HG02970 (cell line): ENCODE measurements at regions not wholly inside any gene's neighbourhood (a gene's known extent, or its start where the extent isn't known, plus 50 kb on each side); places are given as distances from the start of the nearest gene placed in this dataset.
A peak's percentile ranks its signal among the peaks of the same experiment; 100 is the strongest.

ENCODE experiments used
- ATAC-seq: cut with Tn5 transposase; IDR thresholded peaks from one replicate; pipeline ENCODE4 v1.9.1; 2021; ENCODE audit warnings: mild to moderate bottlenecking, moderate library complexity, moderate number of reproducible peaks; ENCODE audit not compliant: unreplicated experiment, low FRiP score

DNA sequence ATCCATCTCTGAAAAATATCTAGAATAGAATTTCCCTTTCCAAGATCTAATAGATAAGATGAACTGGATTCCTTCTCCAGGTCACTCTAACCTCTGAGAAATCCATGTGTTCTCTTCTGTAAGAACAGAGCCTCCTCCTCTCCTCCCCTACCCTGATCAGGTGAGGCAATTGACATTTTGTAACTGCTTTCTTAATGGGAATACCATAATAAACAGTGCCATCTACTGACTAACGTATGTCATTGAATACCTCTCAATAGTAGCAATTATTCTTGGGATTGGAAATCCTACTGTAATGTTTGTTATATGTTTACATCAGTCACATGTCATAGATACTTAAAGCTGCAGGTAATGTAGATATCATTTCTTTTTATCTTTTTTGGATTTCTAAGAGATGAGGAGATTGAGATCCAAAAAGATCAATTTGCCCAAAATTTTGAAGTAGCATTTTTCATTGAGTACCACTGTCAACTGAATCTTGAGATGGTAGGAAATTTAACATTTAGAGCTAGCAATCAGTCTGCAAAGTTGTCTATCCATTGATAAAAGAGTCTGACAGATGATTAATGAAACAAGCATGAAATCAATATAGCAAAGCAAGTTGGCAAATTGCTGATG is 365.8 kb upstream of the HSF2 start:
- ATAC-seq = peak; percentile 87

DNA sequence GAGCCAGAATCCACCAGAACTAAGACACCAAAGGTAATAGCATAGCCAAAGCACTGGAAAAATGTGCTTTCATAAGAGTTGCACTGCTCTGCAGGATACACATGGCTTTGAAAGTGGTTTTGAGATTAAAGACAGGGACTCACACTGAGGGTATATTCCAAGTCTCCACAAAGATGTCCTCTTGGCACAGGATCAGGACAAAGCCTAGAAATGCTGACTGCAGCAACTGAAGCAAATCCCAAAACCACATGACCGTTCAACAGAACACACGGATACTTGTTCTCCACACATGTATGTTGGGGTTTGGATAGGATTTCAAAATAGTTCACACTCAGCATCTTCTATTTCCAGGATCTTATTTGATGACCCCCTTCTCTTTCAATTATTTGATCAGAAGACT is 364.3 kb upstream of the HSF2 start:
- ATAC-seq = no peak

DNA sequence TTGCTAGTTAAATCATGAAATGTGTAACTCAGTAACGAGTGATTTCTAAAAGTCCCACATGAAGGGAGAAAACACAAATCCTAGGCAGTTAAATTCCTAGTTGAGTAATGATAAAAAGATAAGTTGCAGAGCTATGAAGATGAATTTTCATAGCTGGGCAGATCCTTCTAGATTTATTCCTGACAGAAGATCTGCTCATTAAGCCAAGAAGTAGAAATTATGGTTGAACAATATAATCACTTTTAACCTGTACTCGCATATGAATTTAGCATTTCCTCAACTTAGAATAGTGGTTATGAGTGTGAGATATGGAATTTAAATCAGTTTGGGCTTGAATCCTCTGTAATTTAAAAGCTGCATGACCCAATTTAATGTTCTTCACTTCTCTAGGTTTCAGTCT is 359.2 kb upstream of the HSF2 start:
- no peak for ATAC-seq

DNA sequence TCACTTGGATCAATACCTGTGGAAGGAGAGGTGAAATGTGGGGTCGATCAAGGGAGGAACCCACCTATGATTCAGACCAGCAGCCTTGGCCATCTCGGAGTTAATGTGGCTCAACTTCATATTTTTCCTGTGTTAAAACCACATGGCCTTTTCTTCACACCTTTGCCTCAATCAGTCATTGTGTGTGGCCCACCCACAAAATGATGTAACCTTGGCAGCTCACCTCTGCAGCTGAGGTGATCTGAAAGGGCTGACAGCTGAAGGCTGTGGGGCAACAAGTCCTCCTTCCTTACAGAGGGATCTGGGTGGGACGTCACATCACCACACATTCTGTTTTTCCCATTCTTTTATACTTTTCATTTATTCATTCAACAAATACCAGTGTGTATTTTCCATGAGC is 357.1 kb upstream of the HSF2 start:
- ATAC-seq = no peak

DNA sequence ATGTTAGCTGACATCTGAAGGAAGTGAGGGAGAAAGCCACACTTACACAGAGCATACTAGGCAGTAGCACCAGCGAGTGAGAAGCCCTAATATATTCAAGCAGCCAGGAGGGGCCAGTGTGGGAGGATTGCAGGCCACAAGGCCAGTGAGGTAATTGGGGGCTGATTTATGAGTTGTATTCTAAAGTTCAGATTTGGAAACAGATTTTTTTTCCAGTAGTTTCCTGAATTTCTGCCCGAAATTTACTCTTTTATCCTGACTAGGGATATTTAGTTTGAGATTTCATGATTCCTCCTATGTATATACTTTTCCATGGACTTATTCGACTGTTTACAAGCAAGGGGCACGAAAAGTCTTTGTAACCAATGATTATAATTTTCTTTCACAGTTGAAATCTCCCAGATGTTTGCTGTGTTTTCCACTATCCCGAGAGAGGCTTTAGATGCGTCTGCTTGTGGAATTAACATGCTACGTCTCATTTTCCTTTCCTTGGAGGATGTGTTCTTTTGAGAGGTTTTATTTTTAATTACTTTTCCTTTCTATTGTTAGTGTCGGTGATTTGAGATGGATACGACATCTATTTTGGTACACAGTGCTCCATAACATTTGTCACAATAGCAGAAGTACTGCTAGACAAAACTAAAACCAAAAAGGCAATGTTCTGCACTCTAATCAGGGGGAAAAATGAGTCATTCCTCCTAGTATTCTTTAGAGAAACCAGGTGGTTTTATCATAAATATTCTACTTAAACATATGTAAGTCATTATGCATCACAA is 356.3 kb upstream of the HSF2 start:
- ATAC-seq = no peak

DNA sequence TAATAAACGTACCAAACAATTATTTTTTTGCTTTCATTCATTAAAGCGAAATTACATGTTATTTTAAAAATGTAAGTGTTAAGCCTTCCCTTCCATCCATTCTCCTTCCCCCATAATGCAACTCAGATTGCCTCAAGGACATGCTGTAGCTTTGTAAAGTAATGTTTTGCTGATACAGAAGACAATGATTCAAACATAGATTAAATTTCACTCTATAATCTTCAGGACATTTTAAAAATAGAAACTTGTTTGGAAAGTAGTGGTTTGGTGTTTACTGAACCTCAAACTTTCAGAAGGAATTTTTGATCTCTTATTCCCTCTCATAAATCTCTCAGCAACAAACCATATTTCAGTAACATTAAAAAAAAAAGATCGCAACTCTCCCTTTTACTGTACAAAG is 350.9 kb upstream of the HSF2 start:
- ATAC-seq = no peak

DNA sequence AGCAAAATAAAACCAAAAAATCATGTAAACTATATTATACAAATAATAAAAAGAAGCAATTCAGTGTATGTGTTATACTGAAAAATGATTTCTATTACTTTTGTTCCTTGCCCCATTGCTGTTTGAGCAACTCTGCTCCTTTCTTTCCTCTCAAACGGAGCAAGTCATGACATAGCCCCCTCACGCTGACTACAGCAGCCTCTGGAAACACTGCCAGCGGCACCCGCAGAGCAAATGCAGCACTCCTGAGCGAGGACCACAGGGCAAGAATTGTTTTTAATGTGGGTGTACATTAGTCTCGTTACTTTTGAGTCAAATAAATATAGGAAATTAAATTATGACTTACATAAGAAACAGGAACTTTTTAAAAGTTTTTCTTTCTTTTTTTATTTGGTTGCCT is 350.1 kb upstream of the HSF2 start:
- ATAC-seq = no peak

DNA sequence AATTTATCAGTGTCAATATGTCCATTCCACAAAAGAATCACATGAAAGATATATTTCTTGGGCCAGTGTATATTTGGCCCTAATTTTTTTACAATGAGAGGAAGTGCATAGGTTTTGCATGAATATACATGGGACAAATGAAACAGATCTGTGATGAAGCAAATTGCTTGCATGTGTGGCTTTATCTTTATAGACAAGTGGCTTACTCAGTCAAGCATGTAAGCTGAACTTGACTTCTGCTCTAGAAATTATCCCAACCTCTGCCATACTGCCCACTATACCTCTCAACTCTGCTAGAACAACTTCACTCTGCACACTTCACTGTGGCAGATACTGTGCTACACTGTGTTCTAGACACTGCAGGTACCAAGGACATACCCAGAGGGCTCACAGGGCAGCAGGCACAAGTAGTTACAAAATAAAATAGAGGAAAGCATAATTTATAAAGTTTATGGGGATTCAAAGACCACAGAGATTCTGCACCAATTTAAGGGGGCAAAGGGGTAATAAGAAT is 349.2 kb upstream of the HSF2 start:
- ATAC-seq = no peak

DNA sequence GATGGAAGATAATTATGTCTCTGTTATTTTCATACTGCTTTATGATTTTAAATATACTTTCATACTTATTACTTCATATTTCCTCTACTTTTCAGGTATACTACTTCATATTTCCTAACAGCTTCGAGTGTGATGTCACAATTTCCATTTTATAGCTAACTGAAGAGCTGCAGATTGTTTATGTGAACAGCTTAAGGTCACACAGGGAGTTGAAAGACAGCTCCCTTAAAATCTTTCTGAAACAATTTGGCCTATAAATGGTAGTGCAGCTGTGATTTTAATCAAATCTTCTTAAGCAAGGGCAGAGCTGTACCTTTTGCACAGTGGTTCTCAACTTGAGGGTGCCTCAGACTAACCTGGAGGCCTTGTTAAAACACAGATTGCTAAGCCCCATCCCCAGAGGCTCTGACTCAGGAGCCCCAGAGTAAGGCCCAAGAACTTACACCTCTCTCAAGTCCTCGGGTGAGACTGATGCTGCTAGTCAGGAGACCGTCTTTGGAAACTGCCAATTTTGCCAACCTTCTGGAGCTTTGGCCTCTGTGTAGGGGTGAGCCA is 347.0 kb upstream of the HSF2 start:
- no peak for ATAC-seq

DNA sequence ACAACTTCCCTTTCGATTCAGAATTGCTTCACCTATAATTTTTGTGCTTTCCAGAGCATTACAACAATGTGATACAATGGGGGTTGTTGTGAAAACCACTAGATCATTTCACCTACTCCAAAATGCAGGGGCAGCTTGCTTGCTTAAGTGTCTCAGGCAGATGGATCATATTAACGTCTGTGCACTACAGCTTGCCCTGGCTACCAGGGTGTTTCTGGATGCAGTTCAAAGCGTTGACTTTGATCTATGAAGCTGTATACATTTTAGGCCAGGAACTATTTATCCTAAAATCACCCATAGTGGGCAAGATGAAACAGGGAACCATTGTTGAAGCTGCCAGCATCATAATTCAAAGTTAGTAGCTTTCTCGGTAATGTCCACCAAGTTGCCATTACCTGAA is 339.5 kb upstream of the HSF2 start:
- no peak for ATAC-seq

DNA sequence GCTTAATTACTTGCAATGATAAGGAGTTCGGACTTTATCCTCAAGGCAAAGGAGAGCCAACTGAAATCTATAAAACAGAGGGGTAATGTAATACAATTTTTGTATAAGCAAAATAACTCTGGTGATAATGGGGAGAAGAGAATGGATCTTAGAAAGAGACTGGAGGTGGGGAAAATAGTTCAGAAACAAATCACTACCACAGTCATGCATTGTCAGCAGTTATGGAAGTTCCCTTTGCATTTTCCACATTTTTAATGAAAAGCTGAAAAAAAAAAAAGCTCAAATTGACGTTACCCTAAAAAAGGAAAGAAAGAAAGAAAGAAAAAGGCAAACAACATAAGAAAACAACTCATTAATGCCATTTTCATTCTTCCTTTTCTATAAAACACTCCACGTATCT is 337.6 kb upstream of the HSF2 start:
- ATAC-seq = no peak

DNA sequence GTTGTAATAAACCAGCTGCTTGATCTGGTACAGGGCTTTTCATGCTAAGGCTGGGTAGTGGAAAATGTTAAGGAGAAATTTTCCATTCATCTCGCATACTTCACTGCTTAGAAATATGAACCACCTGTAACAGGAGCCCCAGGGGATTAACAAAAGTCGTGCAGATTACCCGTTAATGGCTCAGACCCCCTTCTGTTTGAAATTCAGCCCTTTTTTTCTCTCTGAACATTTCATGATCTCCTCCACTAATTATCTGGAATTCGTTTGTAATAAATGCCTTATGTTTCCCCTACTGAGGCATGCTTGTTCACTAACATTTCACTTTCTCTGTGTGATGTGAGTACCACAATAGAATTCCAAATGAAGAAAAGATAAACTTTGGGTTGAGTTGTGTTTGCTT is 336.4 kb upstream of the HSF2 start:
- ATAC-seq = no peak

DNA sequence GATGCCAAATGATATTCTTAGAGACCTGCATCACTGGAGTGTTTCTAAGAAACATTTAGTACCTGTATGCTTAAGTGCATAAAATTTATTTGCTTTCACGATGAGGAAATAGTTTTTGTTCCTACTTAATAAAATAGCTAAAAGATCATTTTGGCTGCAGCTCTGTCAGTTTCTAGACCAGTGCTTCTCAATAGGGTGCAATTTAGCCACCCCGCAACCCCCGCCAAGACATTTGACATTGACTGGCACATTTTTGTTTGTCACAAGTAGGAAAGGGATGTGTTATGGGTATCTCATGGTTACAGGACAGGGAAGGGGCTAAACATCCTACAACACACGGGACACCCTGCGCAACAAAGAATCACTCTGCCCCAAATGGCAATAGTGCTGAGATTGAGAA is 335.7 kb upstream of the HSF2 start:
- ATAC-seq = no peak

DNA sequence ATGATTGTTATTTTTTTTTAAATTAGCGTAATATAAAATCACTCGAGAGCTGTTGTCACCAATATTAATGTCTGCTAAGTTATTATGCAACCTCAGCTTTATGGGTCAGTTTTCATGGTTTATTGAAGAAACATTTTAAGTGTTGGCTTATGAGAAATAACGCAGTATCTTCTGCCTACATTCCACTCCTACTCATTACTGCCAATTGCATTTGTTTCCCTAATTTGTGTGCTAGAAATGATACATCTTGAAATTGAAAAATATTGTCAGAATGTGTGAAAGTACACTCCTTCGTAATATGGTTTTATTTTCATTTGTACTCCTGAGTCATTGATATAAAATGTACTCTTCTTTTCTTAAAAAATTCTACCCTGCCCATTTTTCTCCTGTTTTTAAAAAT is 333.3 kb upstream of the HSF2 start:
- ATAC-seq = no peak

DNA sequence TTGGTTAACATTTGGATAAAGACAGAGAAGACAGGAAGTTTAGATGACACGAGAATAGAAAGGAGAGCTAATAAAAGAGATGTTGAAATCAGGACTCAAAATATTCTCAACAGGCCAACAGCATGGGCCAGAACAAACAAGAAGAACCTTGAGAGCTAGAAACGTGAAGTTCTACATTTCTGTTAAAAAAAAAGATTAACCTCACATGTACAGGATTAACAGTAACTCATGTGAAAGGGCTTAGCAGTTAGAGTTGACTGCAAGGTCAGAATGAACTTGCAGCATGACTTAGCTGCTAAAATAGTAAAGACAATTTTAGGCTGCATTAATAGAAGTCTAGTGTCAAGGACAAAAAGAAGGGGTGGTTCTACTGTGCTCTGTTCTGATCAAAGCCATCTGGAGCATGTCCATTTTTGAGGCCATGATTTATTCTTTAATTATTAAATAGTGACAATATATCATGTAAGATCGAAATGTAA is 331.1 kb upstream of the HSF2 start:
- no peak for ATAC-seq

DNA sequence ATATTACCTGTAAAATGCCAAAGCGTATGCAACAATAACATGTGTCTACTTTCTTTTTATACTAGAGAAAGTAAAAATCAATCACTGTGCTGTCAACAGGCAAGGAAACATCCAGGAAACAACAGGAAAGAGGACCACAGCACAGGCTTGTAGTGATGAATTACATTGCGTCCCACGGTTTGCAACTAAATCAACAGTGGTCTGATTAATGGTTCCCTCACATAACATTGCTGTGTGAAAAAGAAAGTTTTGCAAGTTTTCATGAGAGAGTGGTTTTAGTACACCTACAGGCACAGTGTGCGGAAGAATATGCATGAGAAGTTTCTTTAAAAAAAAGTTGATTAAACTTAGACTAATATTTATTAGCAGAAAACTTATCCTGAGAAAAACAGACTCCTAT is 329.5 kb upstream of the HSF2 start:
- no peak for ATAC-seq

DNA sequence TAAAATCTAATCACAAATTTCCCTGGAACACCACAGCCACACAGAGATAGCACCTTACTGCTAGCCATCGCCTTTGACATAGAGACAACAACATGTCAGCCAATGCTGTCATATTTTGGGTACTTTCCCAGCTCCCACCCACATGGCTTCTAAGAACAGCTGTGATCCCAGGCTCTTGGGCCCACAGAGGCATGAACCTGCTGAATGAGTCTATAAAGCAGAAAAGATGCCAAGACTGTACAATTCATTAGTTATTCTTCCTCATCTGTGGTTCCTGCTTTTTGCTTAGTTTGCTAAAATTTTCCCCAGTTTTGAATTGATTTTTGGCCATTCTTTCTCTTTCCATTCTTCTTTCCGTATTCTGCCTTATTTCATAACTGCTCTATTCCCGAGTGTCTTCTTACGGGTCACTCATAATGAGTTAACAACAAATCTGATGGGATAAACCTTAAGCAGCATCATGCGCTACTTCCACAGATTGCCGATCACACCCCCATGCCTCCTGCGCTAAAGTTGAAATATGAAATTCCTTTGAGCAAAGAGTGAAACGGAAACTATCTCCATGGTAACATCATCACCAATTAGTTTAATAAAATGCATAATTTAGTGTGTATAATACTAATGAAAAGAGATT is 327.3 kb upstream of the HSF2 start:
- no peak for ATAC-seq

DNA sequence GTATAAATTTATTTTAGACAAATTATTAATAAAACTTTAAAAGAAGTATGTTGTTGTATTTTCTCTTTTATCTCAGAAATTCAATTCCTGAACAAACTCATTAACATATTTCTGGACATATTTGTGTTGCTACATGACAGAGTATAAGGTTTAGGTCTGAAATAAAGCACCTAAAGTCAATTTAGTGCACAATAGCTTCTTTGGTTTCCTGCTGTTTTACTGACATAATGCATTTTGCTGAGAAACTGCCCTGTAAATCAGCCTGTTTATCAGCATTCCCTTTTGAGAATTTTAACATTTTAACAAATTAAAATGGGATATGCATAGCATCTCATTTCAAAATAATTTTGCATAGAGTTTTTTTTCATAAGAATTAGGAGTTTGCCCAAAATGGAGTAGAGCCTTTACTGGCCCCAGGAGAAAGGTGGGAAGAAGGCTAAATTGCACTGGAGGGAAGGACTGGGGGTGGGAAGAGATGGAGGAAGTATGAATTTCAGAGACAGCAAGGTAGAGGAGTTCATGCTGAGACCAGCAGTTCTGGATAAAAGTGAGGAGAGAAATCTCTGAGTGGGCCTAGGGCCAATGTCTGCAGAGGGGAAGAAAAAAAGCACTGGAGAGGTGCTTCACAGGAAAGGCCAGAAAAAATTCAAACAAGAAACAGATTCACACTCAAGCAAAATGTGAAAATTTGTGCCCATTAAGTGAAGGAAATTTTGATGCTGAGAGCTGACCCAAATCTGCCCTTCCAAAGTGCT is 324.2 kb upstream of the HSF2 start:
- ATAC-seq = no peak

DNA sequence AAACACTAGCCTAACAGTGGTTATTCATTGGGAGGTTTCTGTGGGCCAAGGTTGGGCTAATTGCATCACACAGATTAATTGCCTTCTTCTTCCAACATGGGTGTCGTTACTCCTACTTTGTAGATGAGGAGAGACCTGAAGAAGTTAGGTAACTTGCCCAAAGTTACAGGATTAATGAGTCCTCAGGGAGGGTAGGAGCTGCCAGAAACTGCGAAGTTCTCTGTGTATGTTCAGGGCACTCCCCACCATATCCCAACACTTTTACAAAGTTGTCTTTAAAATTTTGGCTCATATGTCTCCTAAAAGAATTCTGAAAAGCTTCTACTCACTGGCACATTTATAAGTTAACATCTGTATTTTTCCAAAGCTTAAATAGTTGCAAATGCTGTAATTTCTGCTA is 323.5 kb upstream of the HSF2 start:
- ATAC-seq = no peak

DNA sequence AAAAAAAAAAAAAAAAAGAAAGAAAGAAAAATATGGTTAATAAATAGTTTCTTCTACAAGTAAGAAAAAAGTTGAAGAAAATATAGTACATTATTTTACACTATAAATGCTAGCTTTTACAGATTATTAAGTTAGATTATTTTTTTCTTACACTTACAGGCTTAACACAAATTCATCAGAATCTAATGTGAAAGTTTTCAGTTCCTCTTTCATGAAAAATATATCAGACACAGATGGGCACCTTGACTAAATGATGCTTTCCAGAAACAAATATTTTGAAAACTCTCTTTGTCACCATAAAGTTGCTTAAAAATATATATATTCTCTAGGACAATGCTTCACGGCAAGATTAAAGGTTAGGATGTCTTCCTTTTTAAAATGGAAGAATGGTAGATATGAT is 321.8 kb upstream of the HSF2 start:
- ATAC-seq = no peak

DNA sequence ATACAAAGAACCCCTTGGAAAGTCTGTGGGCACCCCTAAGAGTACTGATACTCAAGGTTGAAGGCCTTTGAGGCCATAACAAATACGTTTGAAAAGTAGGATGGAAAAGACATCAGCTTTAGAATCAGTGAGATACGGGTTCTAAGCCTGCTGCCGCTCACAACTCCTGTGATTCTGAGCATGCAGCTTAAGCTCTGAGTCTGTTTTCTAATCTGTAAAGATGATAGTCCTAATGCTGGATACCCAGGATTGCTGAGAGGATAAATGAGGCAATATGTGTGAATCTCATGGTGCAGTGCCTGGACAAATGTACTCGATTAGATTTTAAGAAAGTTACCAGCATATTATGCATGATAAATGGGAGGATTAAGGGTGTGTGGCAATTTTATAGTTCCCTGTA is 321.0 kb upstream of the HSF2 start:
- ATAC-seq = no peak
